ENCODE measurements at regions not wholly inside any gene's neighbourhood (a gene's known extent, or its start where the extent isn't known, plus 50 kb on each side); places are given as distances from the start of the nearest gene placed in this dataset.

- TF ChIP-seq CTCF (IDR thresholded peaks at IDR 0.05; ENCODE audit: insufficient read depth, low read length) (no peak), SPI1 (IDR thresholded peaks at IDR 0.05; ENCODE audit: borderline replicate concordance, low read depth) (no peak), POLR2AphosphoS5 (IDR thresholded peaks at IDR 0.05; ENCODE audit: low read depth) (no peak)
Observed at GRCh38 chr4:178689926-178690325, 1247.7 kb upstream of the AGA start.

Measured in HL-60 (cell line).